ENCODE measurements at regions not wholly inside any gene's neighbourhood (a gene's known extent, or its start where the extent isn't known, plus 50 kb on each side); places are given as distances from the start of the nearest gene placed in this dataset.

DNA sequence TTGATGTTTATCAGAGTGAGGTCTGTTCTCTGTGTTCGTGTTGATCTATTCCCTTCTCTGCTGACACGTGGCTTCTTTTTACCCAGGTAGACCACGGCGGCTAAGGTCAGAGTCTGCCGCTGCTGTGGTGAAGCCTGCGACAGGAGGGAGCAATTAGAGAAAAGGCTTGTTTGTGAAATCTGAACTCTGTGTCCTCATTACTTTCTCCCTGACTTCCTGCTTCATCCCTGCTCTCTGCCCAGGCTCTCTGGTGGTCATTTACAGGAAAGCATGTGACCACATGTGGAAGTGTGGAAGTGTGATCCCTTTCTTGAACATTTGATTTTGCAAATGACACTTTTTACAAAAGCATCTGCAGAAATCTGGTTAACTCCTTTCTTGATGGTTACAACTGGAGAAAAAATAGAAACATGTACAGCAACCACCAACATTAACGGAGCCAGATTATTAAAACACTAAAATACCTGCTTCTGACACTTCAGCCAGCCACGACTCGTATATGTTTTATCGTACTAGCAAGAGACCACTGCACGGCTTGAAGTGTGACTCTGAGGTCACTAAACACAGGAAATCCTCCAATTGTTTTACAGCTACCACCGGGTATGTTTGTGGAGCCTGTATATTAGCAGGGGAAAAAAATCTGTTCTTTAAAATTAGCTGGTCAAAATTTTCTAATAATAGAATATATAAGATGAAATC lies 388.6 kb upstream of the TMPO start:
- TF ChIP-seq, protein P1, sequence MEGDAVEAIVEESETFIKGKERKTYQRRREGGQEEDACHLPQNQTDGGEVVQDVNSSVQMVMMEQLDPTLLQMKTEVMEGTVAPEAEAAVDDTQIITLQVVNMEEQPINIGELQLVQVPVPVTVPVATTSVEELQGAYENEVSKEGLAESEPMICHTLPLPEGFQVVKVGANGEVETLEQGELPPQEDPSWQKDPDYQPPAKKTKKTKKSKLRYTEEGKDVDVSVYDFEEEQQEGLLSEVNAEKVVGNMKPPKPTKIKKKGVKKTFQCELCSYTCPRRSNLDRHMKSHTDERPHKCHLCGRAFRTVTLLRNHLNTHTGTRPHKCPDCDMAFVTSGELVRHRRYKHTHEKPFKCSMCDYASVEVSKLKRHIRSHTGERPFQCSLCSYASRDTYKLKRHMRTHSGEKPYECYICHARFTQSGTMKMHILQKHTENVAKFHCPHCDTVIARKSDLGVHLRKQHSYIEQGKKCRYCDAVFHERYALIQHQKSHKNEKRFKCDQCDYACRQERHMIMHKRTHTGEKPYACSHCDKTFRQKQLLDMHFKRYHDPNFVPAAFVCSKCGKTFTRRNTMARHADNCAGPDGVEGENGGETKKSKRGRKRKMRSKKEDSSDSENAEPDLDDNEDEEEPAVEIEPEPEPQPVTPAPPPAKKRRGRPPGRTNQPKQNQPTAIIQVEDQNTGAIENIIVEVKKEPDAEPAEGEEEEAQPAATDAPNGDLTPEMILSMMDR (conservative IDR thresholded peaks at IDR 0.05; ENCODE audit: low read depth, low read length): no peak
- no peak for DNase-seq (ENCODE audit: low read depth)
- no peak overlapping the region for H3K4me3 ChIP-seq (ENCODE audit: low read depth, low read length)

DNA sequence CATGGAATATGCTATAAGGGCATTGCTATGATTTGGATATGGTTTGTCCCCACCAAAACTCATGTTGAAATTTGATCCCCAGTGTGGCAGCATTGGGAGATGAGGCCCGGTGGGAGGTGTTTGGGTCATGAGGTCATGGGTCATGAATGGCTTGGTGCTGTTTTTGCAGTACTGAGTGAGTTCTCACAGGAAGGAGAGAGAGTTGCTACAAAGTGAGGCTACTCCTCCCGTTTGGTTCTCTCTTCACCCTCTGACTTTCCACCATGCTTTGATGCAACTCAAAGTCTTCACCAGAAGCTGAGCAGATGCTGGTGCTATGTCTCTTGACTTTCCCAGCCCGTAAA lies 388.1 kb upstream of the TMPO start:
- TF ChIP-seq, protein P1 (conservative IDR thresholded peaks at IDR 0.05; ENCODE audit: low read depth, low read length): no peak
- no peak for DNase-seq (ENCODE audit: low read depth)

DNA sequence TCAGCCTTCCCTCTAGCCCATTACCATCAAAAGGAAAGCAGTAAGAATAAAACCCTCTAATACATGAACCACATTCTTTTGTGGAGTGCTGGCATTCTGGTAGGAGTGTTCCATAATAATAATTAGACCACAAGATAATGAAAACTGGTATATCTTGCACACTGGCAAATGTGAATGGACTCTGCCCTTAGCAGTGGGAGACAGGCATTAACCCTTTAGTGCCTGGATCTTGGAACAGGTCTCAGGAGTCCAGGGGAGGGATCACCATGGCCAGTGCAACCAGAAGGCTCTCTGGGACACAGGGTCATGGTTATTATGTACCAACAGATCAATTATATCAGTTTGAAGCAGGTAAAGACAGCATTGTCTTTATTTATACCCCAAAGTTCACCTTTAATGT lies 387.5 kb upstream of the TMPO start:
- no peak overlapping the region for H3K4me3 ChIP-seq (ENCODE audit: low read depth, low read length)
- TF ChIP-seq, protein P1 (conservative IDR thresholded peaks at IDR 0.05; ENCODE audit: low read depth, low read length): no peak
- DNase-seq (ENCODE audit: low read depth): no peak

More for the DNA sequence above, 388.1 kb upstream of the TMPO start:
- no peak overlapping the region for H3K4me3 ChIP-seq (ENCODE audit: low read depth, low read length)

DNA sequence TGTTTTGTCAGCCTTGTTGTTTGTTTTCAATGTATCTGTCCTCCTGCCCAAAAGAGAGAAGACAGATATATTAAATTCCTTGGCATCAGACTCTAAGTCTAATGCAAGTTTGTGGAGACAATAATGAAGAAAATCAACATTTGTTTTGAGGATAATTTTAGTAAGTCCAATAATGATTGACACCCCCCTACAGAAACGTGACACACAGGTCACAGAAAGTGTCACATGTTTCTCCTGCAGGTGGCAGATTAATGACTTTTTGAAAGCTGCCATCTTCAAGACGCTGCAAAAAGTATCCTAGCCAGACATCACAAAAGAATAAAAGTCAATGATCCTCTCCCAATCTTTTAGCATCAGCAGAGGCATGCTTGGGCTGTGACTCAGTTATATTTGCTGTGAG lies 378.8 kb upstream of the TMPO start:
- TF ChIP-seq, protein P1 (conservative IDR thresholded peaks at IDR 0.05; ENCODE audit: low read depth, low read length): no peak
- no peak overlapping the region for H3K4me3 ChIP-seq (ENCODE audit: low read depth, low read length)
- no peak for DNase-seq (ENCODE audit: low read depth)

DNA sequence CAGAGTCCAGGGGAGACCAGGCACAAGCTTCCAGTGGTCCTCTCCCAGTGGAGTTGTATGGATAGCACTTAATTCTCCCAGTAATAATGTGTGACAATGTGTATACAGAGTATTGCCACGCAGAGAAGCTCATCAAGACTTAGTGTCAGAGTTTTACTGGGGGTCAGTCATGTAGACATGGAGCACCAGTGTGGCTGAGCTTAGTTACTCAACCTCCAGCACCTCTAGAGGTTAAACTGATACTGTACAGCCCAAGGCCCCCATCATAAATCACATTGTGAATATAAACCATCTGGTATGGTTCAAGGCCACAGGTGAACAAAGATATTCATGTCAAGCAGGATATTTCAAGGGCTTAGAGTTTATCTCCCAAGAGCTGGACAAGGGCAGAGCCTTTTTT lies 378.1 kb upstream of the TMPO start:
- no peak for DNase-seq (ENCODE audit: low read depth)
- TF ChIP-seq, protein P1 (conservative IDR thresholded peaks at IDR 0.05; ENCODE audit: low read depth, low read length): no peak
- no peak overlapping the region for H3K4me3 ChIP-seq (ENCODE audit: low read depth, low read length)

DNA sequence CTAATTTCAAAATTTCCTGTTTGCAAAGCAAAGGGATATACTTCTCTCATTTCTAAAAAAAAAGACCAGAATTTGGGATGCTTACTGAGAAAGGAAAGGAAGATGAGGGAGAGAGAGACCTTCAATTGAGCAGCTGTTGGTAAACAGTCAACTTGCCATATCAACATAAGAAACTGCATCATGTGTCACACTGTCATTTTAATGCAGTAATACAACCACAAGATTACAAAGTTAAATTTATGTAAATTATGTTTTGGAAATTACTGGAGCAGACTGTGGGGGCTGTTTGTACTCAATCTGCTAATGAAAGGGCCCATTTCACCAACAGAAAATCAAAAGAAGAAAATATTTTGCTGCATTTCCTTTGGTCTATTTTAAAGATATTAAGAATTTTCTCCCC lies 370.4 kb upstream of the TMPO start:
- H3K4me3 ChIP-seq (ENCODE audit: low read depth, low read length): no peak overlapping the region
- no peak for DNase-seq (ENCODE audit: low read depth)
- TF ChIP-seq, protein P1 (conservative IDR thresholded peaks at IDR 0.05; ENCODE audit: low read depth, low read length): no peak

DNA sequence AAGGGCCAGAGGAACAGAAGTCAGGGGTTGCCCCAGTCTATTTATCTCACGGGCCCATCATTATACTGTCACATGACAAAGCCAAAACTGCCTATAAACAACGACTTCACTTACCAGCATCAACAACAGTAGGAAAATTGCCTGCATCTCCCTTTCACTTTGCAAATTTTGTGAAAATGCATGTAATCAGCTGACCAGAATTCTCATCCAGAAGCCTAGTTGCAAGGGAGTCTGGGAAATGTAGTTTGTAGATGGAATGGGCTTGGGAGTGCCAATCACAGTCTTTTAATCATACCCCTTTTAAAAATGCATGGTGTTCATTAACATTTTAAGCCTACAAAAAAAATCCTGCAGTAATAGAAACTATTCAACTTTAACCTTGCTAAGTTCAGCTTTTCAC lies 369.3 kb upstream of the TMPO start:
- TF ChIP-seq, protein P1 (conservative IDR thresholded peaks at IDR 0.05; ENCODE audit: low read depth, low read length): no peak
- no peak overlapping the region for H3K4me3 ChIP-seq (ENCODE audit: low read depth, low read length)
- no peak for DNase-seq (ENCODE audit: low read depth)

Data from epithelial cell of proximal tubule (primary cell).